VCaP (cell line): ENCODE measurements at regions not wholly inside any gene's neighbourhood (a gene's known extent, or its start where the extent isn't known, plus 50 kb on each side); places are given as distances from the start of the nearest gene placed in this dataset.

Source experiments
- H3K27ac ChIP-seq: fragments of 450-650 bp; 2 replicates; pipeline ENCODE4 v1.5.1; 2017
- TF ChIP-seq, protein P1 (sequence below): fragments of 450-650 bp; conservative IDR thresholded peaks from 2 replicates; pipeline ENCODE4 v1.5.1; 2017; ENCODE audit warnings: mild to moderate bottlenecking, moderate library complexity

DNA sequence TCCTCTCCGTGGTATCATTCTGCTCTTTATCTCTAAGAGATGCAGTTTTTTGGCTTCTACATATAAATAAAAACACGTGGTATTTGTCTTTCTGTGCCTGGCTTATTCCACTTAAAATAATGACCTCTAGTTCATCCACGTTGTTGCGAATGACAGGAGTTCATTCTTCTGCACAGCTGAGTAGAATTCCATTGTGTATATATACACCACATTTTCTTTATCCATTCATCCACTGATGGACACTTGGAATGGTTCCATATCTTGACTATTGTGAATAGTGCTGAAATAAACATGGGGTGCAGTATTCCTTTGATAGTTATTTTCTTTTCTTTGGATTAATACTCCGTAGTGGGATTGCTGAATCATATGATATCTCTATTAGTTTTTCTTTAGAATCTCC is 262.3 kb downstream of the SOX11 start:
- no peak overlapping the region for H3K27ac ChIP-seq
- TF ChIP-seq, protein P1, sequence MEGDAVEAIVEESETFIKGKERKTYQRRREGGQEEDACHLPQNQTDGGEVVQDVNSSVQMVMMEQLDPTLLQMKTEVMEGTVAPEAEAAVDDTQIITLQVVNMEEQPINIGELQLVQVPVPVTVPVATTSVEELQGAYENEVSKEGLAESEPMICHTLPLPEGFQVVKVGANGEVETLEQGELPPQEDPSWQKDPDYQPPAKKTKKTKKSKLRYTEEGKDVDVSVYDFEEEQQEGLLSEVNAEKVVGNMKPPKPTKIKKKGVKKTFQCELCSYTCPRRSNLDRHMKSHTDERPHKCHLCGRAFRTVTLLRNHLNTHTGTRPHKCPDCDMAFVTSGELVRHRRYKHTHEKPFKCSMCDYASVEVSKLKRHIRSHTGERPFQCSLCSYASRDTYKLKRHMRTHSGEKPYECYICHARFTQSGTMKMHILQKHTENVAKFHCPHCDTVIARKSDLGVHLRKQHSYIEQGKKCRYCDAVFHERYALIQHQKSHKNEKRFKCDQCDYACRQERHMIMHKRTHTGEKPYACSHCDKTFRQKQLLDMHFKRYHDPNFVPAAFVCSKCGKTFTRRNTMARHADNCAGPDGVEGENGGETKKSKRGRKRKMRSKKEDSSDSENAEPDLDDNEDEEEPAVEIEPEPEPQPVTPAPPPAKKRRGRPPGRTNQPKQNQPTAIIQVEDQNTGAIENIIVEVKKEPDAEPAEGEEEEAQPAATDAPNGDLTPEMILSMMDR: no peak

DNA sequence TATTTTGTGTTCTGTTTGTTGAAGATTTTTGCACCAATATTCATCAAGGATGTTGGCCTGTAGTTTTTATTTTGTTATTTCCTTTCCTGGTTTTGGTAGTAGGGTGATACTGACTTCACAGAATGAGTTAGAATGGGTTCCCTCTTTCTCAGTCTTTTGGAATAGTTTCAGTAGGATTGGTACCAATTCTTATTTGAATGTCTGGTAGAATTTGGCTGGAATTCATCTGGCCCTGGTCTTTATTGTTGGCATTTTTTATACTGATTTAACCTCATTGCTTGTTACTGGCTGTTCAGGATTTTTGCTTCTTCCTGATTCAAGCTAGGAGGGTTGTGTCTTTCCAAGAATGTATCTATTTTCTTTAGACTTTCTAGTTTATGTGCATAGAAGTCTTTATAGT is 263.7 kb downstream of the SOX11 start:
- H3K27ac ChIP-seq: no peak overlapping the region
- TF ChIP-seq, protein P1: no peak

DNA sequence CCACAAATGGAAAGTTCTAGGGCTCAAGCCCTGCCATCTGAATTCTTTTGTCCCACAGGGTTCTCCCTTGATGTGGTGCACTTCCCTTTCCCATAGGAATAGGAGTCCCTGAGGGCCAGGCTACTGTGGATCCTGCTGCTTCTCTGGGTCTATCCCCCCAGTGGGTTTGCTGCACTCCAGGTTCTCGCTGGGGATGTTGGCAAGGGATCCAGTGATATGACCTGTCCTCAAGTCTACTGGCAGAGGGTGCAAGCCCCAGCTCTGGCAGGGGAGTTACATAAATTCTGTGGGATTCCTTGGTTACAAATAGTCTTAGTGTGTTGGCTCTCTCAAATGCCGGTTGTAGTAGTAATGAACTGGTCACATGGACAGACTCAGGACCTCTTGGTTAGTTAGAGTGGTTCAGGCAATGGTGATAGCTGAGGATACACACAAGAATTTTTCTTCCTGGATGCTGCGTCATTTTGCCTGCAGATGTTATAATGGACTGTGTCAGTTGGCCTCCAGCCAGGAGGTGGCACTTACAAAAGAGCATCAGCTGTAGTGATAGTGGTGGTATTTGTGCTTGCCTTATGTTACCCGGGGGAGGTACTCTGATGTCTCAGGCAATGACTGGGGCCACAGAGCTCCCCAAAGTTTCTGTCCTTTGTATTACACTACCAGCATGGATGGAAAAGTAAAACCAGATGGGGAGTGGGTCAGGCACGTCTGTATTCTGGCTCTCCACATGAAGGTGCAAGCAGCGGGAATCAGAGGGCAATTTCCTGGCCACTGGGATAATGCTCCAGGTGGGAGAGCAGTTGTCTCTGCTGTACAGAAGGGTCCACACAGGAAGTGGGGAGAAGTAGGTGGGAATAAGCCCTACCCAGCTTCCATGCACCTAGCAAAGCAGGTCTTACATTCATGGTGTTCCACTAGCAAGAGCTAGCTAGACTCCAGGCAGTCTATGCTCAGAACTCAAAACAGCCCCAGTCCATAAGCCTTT is 267.9 kb downstream of the SOX11 start:
- no peak overlapping the region for H3K27ac ChIP-seq
- TF ChIP-seq, protein P1: no peak

DNA sequence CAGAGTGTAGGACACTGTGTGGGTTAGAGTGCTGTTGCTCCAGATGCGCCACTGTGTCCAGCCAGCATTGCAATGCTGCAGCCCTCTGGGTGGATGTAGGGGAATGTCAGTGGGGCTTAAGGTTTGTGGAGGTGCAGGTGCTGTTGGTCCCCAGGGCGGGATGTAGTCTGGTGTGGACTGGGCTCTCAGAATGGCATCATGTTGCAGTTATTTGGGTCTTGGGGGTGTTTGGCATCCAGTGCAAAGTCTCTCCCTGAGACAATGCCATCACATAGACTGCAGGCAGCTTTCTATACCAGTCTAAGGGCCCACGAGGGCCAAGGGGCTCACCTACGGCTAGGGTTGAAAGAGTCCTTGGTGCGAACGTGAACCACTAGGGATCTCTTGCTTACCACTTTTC is 275.3 kb downstream of the SOX11 start:
- TF ChIP-seq, protein P1: no peak
- no peak overlapping the region for H3K27ac ChIP-seq

DNA sequence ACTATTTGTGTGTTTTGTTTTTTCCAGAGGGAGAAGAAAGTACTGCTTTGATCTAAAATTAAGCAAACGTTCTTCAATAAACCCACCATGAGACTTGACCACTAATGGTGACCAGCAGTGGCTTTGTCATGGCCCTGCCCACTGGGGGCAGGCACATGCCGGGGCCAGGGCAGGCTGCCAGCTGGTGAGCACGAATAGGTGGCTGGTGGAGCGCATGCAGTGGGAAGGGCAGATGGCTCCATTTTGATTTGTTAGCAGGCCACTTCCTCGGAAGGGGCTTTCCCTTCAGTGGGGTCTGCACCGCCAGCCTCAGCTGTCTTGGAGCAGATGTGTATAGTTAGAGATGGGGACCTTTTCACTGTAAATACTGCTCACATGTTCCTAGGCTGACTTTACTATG is 277.1 kb downstream of the SOX11 start:
- no peak overlapping the region for H3K27ac ChIP-seq
- TF ChIP-seq, protein P1: no peak

DNA sequence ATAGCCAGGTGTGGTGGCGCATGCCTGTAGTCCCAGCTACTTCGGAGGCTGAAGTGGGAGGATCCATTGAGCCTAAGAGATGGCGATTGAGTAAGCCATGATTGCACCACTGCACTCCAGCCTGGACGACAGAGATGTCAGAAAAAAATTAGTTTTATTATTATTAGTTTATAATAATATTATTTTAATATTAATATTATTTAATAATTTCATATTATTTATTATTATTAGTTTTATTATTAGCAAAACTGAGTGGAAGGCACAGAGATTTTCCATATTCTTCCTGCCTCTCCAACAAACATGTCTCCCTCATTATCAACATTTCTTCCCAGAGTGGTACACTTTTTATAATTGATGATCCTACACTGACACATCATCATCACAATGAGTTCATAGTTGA is 278.2 kb downstream of the SOX11 start:
- TF ChIP-seq, protein P1: no peak
- no peak overlapping the region for H3K27ac ChIP-seq

DNA sequence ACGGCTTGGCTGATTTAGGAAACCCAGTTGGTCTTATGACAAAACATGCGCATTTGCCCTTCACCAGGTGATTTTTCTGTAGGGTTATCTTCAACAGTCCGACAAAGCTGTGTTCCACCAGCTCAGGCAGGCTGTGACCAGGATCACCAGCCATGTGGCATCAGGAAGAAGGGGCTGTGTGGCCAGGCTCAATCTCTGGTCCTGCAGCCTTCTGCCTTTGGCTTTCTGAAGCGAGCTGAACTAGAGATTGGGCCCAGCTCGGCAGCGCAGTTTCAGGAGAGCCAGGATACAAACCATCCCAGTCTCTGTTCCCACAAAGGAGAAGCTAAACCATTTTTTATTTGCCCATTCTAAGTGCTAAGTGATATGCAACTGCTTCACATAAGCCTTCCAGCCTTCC is 282.3 kb downstream of the SOX11 start:
- TF ChIP-seq, protein P1: no peak
- H3K27ac ChIP-seq: peak overlapping the region; percentile 89
